ENCODE measurements at regions not wholly inside any gene's neighbourhood (a gene's known extent, or its start where the extent isn't known, plus 50 kb on each side); places are given as distances from the start of the nearest gene placed in this dataset.

DNA sequence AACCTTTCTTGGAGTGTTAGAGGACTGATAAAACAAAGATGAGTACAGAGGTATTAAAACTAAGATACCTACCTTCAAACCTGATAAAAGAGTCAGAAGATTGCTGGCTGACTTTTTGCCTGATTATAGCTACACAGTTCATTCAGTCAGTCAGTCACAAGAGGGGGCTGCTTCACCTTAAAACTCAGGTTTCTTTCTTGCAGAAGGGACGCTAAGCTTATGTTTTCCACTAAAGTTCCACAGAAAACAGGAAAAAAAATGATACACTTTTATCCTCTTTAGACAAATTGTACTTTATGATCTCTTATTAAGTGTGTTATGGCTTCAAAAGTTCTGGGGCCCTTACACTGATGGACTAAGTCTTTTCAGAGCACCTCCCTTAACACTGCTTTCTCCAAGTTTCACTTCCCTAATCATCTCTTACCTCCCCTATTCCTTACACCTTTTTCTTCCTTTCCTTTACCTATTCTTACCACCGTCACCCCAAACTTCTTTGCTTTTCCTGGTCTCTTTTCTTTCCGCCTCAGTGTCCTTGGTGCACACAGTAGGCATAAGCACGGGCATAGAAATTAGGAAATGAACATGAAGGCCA is 448.7 kb upstream of the OR4E1 start:
- H3K4me2 ChIP-seq (ENCODE audit: low read length) = peak overlapping the region; percentile 65
- peaks cover 31% of the 10 kb centered on the region for H3K4me1 ChIP-seq (ENCODE audit: low read length)
- peak overlapping the region; percentile 24; the same call in 1 of the 2 replicates for H3K27ac ChIP-seq (ENCODE audit: low read length)
- H3K27me3 ChIP-seq (ENCODE audit: low read depth, low read length) = peaks cover 19% of the 10 kb centered on the region; the same call in 1 of the 2 replicates
- no peaks in the 10 kb centered on the region for H3K79me2 ChIP-seq (ENCODE audit: low read length)
- no peaks in the 10 kb centered on the region for H3K9me3 ChIP-seq (ENCODE audit: insufficient read depth, low read length)
- no peaks in the 10 kb centered on the region for H3K36me3 ChIP-seq (replicated peaks; ENCODE audit: low read depth, low read length)
- H3K9ac ChIP-seq (ENCODE audit: low read length) = no peak overlapping the region
- H3K4me3 ChIP-seq (ENCODE audit: low read length) = peak overlapping the region; percentile 33; the same call in 1 of the 2 replicates
- H4K20me1 ChIP-seq (ENCODE audit: insufficient read depth, low read length) = no peaks in the 10 kb centered on the region
- TF ChIP-seq, protein P1, sequence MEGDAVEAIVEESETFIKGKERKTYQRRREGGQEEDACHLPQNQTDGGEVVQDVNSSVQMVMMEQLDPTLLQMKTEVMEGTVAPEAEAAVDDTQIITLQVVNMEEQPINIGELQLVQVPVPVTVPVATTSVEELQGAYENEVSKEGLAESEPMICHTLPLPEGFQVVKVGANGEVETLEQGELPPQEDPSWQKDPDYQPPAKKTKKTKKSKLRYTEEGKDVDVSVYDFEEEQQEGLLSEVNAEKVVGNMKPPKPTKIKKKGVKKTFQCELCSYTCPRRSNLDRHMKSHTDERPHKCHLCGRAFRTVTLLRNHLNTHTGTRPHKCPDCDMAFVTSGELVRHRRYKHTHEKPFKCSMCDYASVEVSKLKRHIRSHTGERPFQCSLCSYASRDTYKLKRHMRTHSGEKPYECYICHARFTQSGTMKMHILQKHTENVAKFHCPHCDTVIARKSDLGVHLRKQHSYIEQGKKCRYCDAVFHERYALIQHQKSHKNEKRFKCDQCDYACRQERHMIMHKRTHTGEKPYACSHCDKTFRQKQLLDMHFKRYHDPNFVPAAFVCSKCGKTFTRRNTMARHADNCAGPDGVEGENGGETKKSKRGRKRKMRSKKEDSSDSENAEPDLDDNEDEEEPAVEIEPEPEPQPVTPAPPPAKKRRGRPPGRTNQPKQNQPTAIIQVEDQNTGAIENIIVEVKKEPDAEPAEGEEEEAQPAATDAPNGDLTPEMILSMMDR (IDR thresholded peaks at IDR 0.05; ENCODE audit: low read depth, low read length) = peak; percentile 62
- no peak for TF ChIP-seq EZH2phosphoT487 (IDR thresholded peaks at IDR 0.05; ENCODE audit: low read depth)
- H2AFZ ChIP-seq (ENCODE audit: low read depth, low read length) = peak overlapping the region; percentile 9; the same call in 1 of the 2 replicates

DNA sequence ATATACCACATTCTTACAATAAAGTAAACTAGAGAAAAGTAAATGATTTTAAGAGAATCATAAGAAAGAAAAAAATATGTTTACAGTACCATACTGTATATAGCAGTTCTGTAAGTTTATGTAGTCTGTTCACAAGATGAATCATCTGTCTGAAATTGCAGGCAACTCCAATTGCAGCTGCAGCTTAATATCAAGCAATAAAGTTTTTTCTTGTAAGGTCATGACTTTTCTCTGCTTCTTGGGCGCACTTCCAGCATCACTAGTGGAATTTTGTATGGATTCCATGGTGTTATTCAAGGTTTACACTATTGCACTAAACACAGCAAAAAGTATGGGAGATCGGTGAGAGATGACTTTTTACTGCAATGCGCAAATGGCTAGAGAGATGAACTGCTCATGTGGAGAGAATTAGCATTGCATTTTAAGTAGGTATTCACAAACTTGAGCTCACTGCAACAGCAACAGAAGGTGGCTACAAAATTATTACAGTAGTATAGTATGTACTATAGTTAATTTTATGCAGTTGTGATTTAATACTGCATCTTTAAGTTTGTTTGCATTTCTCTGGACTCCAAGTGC is 445.4 kb upstream of the OR4E1 start:
- Histone ChIP-seq H3K9ac (ENCODE audit: low read length) (no peak overlapping the region), H3K27ac (ENCODE audit: low read length) (no peak overlapping the region), H2AFZ (ENCODE audit: low read depth, low read length) (no peak overlapping the region), H3K4me2 (ENCODE audit: low read length) (no peak overlapping the region), H3K27me3 (ENCODE audit: low read depth, low read length) (peaks cover 19% of the 10 kb centered on the region; the same call in 1 of the 2 replicates), H3K36me3 (replicated peaks; ENCODE audit: low read depth, low read length) (no peaks in the 10 kb centered on the region), H3K79me2 (ENCODE audit: low read length) (no peaks in the 10 kb centered on the region), H3K4me3 (ENCODE audit: low read length) (no peak overlapping the region), H4K20me1 (ENCODE audit: insufficient read depth, low read length) (no peaks in the 10 kb centered on the region), H3K4me1 (ENCODE audit: low read length) (peaks cover 38% of the 10 kb centered on the region), H3K9me3 (ENCODE audit: insufficient read depth, low read length) (no peaks in the 10 kb centered on the region)
- TF ChIP-seq EZH2phosphoT487 (IDR thresholded peaks at IDR 0.05; ENCODE audit: low read depth) = no peak
- TF ChIP-seq, protein P1 (IDR thresholded peaks at IDR 0.05; ENCODE audit: low read depth, low read length) = no peak

DNA sequence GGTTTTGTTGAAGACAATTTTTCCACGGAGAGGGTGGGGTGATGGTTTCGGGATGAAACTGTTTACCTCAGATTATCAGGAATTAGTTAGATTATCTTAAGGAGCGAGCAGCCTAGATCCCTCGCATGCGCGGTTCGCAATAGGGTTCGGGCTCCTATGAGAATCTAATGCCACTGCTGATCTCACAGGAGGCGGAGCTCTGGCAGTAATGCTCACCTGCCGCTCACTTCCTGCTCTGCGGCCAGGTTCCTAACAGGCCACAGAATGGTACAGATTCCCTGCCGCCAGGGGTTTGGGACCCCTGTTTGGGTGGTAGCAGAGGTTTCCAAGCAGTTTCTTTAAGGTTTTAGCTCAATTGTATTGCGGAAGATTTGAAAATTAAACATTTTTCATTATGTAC is 439.8 kb upstream of the OR4E1 start:
- Histone ChIP-seq H3K79me2 (ENCODE audit: low read length) (no peaks in the 10 kb centered on the region), H3K36me3 (replicated peaks; ENCODE audit: low read depth, low read length) (no peaks in the 10 kb centered on the region), H3K27ac (ENCODE audit: low read length) (no peak overlapping the region), H3K27me3 (ENCODE audit: low read depth, low read length) (peaks cover 8% of the 10 kb centered on the region; the same call in 1 of the 2 replicates), H3K4me2 (ENCODE audit: low read length) (no peak overlapping the region), H3K9ac (ENCODE audit: low read length) (no peak overlapping the region), H2AFZ (ENCODE audit: low read depth, low read length) (no peak overlapping the region), H3K4me1 (ENCODE audit: low read length) (peaks cover 31% of the 10 kb centered on the region), H3K9me3 (ENCODE audit: insufficient read depth, low read length) (no peaks in the 10 kb centered on the region), H3K4me3 (ENCODE audit: low read length) (no peak overlapping the region), H4K20me1 (ENCODE audit: insufficient read depth, low read length) (no peaks in the 10 kb centered on the region)
- no peak for TF ChIP-seq EZH2phosphoT487 (IDR thresholded peaks at IDR 0.05; ENCODE audit: low read depth)
- TF ChIP-seq, protein P1 (IDR thresholded peaks at IDR 0.05; ENCODE audit: low read depth, low read length) = no peak

DNA sequence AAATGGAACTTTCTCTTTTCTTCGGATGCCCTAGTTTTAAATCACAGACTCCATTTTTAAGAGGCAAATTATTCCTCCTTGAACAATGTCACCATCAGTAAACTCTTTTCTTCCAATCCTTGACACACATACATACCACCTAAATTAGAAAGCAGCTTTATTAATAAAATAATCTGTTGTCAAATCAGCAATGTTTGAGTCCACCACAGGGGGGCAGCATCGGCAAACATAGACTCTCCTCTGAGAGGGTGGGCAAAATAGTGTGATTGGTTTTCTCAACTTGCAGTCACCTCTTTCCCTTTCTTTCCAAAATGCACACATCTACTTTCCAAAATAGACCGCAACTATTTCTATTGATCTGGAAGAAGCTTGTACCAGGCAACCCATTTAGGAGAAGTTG is 438.4 kb upstream of the OR4E1 start:
- Histone ChIP-seq H3K4me2 (ENCODE audit: low read length) (peak overlapping the region; percentile 44), H4K20me1 (ENCODE audit: insufficient read depth, low read length) (no peaks in the 10 kb centered on the region), H3K79me2 (ENCODE audit: low read length) (no peaks in the 10 kb centered on the region), H3K27ac (ENCODE audit: low read length) (no peak overlapping the region), H3K27me3 (ENCODE audit: low read depth, low read length) (peaks cover 2% of the 10 kb centered on the region; the same call in 1 of the 2 replicates), H3K9ac (ENCODE audit: low read length) (no peak overlapping the region), H3K4me1 (ENCODE audit: low read length) (peaks cover 31% of the 10 kb centered on the region), H3K36me3 (replicated peaks; ENCODE audit: low read depth, low read length) (no peaks in the 10 kb centered on the region), H3K9me3 (ENCODE audit: insufficient read depth, low read length) (no peaks in the 10 kb centered on the region), H3K4me3 (ENCODE audit: low read length) (peak overlapping the region; percentile 12; the same call in 1 of the 2 replicates), H2AFZ (ENCODE audit: low read depth, low read length) (no peak overlapping the region)
- TF ChIP-seq, protein P1 (IDR thresholded peaks at IDR 0.05; ENCODE audit: low read depth, low read length) = peak; percentile 86
- no peak for TF ChIP-seq EZH2phosphoT487 (IDR thresholded peaks at IDR 0.05; ENCODE audit: low read depth)

All from OCI-LY3 (cell line).